H1 (cell line): ENCODE measurements at regions not wholly inside any gene's neighbourhood (a gene's known extent, or its start where the extent isn't known, plus 50 kb on each side); places are given as distances from the start of the nearest gene placed in this dataset.

Source experiments
- CTCF ChIA-PET: fragments of 300-600 bp; sonication (Branson Sonifier 250); formaldehyde crosslinking; loops from one replicate; lab custom pipeline; 2021; ENCODE audit not compliant: partially characterized antibody; lab: Charles Lee
- POLR2A ChIA-PET: fragments of 300-600 bp; sonication (Branson Sonifier 250); formaldehyde crosslinking; loops from one replicate; lab custom pipeline; 2021; ENCODE audit warnings: inconsistent platforms; ENCODE audit not compliant: partially characterized antibody; lab: Charles Lee
- DNase-seq, 2 experiments: peaks; one replicate each; pipeline versions ENCODE4 v3.0.0 to v3.0.0-alpha.2; 2010 to 2022; ENCODE audit warnings: low spot score in 2 of 2, low read depth in 1 of 2, mixed read lengths in 1 of 2
- FAIRE-seq: peaks from 2 replicates; lab custom pipeline; 2011; peaks lifted over from hg19 to GRCh38; lab: Jason Lieb, UNC
- H2AFZ ChIP-seq: 2 replicates; pipeline ENCODE4 v1.8.1; 2012; ENCODE audit warnings: low read length, inconsistent platforms
- H2AK5ac ChIP-seq: 2 replicates; pipeline ENCODE4 v1.6.1; 2013; ENCODE audit warnings: low read depth, low read length
- H2BK120ac ChIP-seq: replicated peaks from 2 replicates; pipeline ENCODE3; 2013; ENCODE audit warnings: low read depth, low read length, inconsistent platforms
- H2BK12ac ChIP-seq: 2 replicates; pipeline ENCODE4 v1.6.1; 2013; ENCODE audit warnings: low read depth, low read length
- H2BK15ac ChIP-seq: 2 replicates; pipeline ENCODE4 v1.6.1; 2013; ENCODE audit warnings: low read length
- H2BK20ac ChIP-seq: 2 replicates; pipeline ENCODE4 v1.6.1; 2013; ENCODE audit warnings: low read length
- H2BK5ac ChIP-seq: 2 replicates; pipeline ENCODE4 v1.6.1; 2013; ENCODE audit warnings: low read depth, low read length
- H3K14ac ChIP-seq: 2 replicates; pipeline ENCODE4 v1.6.1; 2013; ENCODE audit warnings: inconsistent platforms; ENCODE audit not compliant: insufficient read length
- H3K18ac ChIP-seq: 2 replicates; pipeline ENCODE4 v1.6.1; 2013; ENCODE audit warnings: low read length; ENCODE audit errors: extremely low read depth
- H3K23ac ChIP-seq: 2 replicates; pipeline ENCODE4 v1.6.1; 2013; ENCODE audit warnings: inconsistent platforms; ENCODE audit not compliant: insufficient read length
- H3K23me2 ChIP-seq: 2 replicates; pipeline ENCODE4 v1.6.1; 2013; ENCODE audit warnings: low read depth, low read length
- H3K27ac ChIP-seq: 2 replicates; pipeline ENCODE4 v1.6.1; 2011; ENCODE audit warnings: low read depth, low read length, inconsistent platforms
- H3K27me3 ChIP-seq, 4 experiments: replicated peaks in 1 of 4; 1 replicate in 1 of 4; 2 replicates in 3 of 4; pipeline versions ENCODE4 v1.6.1 to v1.8.1; 2011 to 2013; ENCODE audit warnings: low read length in 3 of 4, mild to moderate bottlenecking in 3 of 4, inconsistent platforms in 2 of 4, mixed read lengths in 2 of 4, moderate library complexity in 1 of 4; ENCODE audit not compliant: control insufficient read depth in 3 of 4, insufficient read depth in 3 of 4; ENCODE audit errors: extremely low read depth in 1 of 4
- H3K36me3 ChIP-seq, 4 experiments: 2 replicates each; pipeline versions ENCODE4 v1.6.1 to v1.8.1; 2011 to 2013; ENCODE audit warnings: mild to moderate bottlenecking in 4 of 4, low read length in 3 of 4, moderate library complexity in 2 of 4, control low read depth in 1 of 4, inconsistent platforms in 1 of 4; ENCODE audit not compliant: insufficient read depth in 4 of 4, control insufficient read depth in 2 of 4
- H3K4ac ChIP-seq: replicated peaks from 2 replicates; pipeline ENCODE3; 2013; ENCODE audit warnings: low read length, low read depth, mixed read lengths, inconsistent platforms; ENCODE audit not compliant: insufficient read length
- H3K4me1 ChIP-seq, 4 experiments: replicated peaks in 1 of 4; 1 replicate in 1 of 4; 2 replicates in 3 of 4; pipeline versions ENCODE4 v1.6.1 to v1.8.1; 2011 to 2013; ENCODE audit warnings: low read length in 3 of 4, inconsistent platforms in 2 of 4, mixed read lengths in 1 of 4; ENCODE audit not compliant: insufficient read depth in 4 of 4, control insufficient read depth in 3 of 4
- H3K4me2 ChIP-seq, 2 experiments: 2 replicates each; pipeline versions ENCODE4 v1.6.1 to v1.8.1; 2011 to 2013; ENCODE audit warnings: low read depth in 2 of 2, low read length in 2 of 2, control low read depth in 1 of 2, inconsistent platforms in 1 of 2, mild to moderate bottlenecking in 1 of 2; ENCODE audit not compliant: insufficient read depth in 1 of 2
- H3K4me3 ChIP-seq, 4 experiments: fragments of 200-600, 300-600 bp in 1 of 4; sonication (generic), shearing (Covaris generic), sonication (Bioruptor Twin) in 1 of 4; 2 replicates each; pipeline versions ENCODE4 v1.5.1 to v1.8.1; 2011 to 2016; ENCODE audit warnings: low read length in 4 of 4, low read depth in 3 of 4, control low read depth in 2 of 4, inconsistent platforms in 2 of 4, mild to moderate bottlenecking in 2 of 4, mixed read lengths in 1 of 4, moderate library complexity in 1 of 4; ENCODE audit not compliant: insufficient read depth in 2 of 4; ENCODE audit errors: extremely low read depth in 1 of 4
- H3K56ac ChIP-seq: replicated peaks from 2 replicates; pipeline ENCODE3; 2013; ENCODE audit warnings: low read depth, mild to moderate bottlenecking, mixed read lengths, low read length, inconsistent platforms; ENCODE audit not compliant: insufficient read length
- H3K79me1 ChIP-seq: 2 replicates; pipeline ENCODE4 v1.6.1; 2013; ENCODE audit warnings: low read depth, low read length, control low read depth
- H3K79me2 ChIP-seq, 2 experiments: 2 replicates each; pipeline versions ENCODE4 v1.6.1 to v1.8.1; 2012 to 2013; ENCODE audit warnings: low read length in 2 of 2, mild to moderate bottlenecking in 2 of 2, inconsistent platforms in 1 of 2; ENCODE audit not compliant: insufficient read depth in 2 of 2, control insufficient read depth in 1 of 2
- H3K9ac ChIP-seq, 4 experiments: replicated peaks in 1 of 4; 1 replicate in 1 of 4; 2 replicates in 3 of 4; pipeline versions ENCODE4 v1.6.1 to v1.8.1; 2011 to 2013; ENCODE audit warnings: low read depth in 3 of 4, low read length in 3 of 4, control low read depth in 2 of 4, mild to moderate bottlenecking in 2 of 4, moderate library complexity in 2 of 4, inconsistent platforms in 1 of 4; ENCODE audit errors: extremely low read depth in 1 of 4
- H3K9me3 ChIP-seq, 2 experiments: 2 replicates each; pipeline versions ENCODE4 v1.6.1 to v1.8.1; 2012 to 2013; ENCODE audit warnings: mild to moderate bottlenecking in 2 of 2, moderate library complexity in 2 of 2, control low read depth in 1 of 2, inconsistent platforms in 1 of 2, low read depth in 1 of 2, low read length in 1 of 2, mixed read lengths in 1 of 2; ENCODE audit not compliant: insufficient read depth in 2 of 2
- H4K20me1 ChIP-seq, 2 experiments: replicated peaks in 1 of 2; 2 replicates each; pipeline versions ENCODE3 to v1.8.1; 2011 to 2013; ENCODE audit warnings: inconsistent platforms in 2 of 2, low read length in 2 of 2, mild to moderate bottlenecking in 1 of 2; ENCODE audit not compliant: insufficient read depth in 2 of 2, control insufficient read depth in 1 of 2
- H4K5ac ChIP-seq: 2 replicates; pipeline ENCODE4 v1.6.1; 2013; ENCODE audit warnings: low read length, low read depth, mixed read lengths, inconsistent platforms; ENCODE audit not compliant: insufficient read length
- H4K8ac ChIP-seq: 2 replicates; pipeline ENCODE4 v1.8.0; 2013; ENCODE audit warnings: mild to moderate bottlenecking, moderate library complexity, low read length, inconsistent platforms; ENCODE audit not compliant: insufficient read depth; ENCODE audit errors: extremely low read depth
- H4K91ac ChIP-seq: replicated peaks from 2 replicates; pipeline ENCODE3; 2013; ENCODE audit warnings: low read length, mixed read lengths, inconsistent platforms; ENCODE audit not compliant: insufficient read length
- ATF3 ChIP-seq: IDR thresholded peaks from 2 replicates; pipeline ENCODE4 v1.6.1; 2011; ENCODE audit warnings: low read depth, mild to moderate bottlenecking, low read length; ENCODE audit not compliant: insufficient read depth
- CBX8 ChIP-seq: fragments of 300-800, 300-1000 bp; sonication (generic); IDR thresholded peaks from 2 replicates; pipeline ENCODE4 v1.7.1; 2016; ENCODE audit warnings: low read depth, low read length, borderline replicate concordance
- CEBPB ChIP-seq: IDR thresholded peaks from 2 replicates; pipeline ENCODE4 v1.6.1; 2012; ENCODE audit warnings: low read depth, low read length
- CTCF ChIP-seq, 3 experiments: IDR thresholded peaks; 1 replicate in 2 of 3; 2 replicates in 1 of 3; pipeline versions ENCODE4 v1.5.1 to v1.6.1; 2011; ENCODE audit warnings: low read length in 3 of 3, mild to moderate bottlenecking in 3 of 3, inconsistent platforms in 2 of 3, low read depth in 1 of 3, moderate library complexity in 1 of 3; ENCODE audit not compliant: insufficient read depth in 1 of 3; ENCODE audit errors: control extremely low read depth in 1 of 3
- MAFK ChIP-seq: IDR thresholded peaks from 2 replicates; pipeline ENCODE4 v1.6.1; 2012; ENCODE audit warnings: low read depth, mild to moderate bottlenecking, improper control_type of control experiment, low read length
- NANOG ChIP-seq: IDR thresholded peaks from 2 replicates; pipeline ENCODE4 v1.6.1; 2011; ENCODE audit warnings: low read length, low read depth, mild to moderate bottlenecking, inconsistent platforms; ENCODE audit not compliant: insufficient read depth, poor library complexity, severe bottlenecking
- PHF8 ChIP-seq: fragments of 200-600 bp; sonication (generic); conservative IDR thresholded peaks from 2 replicates; pipeline ENCODE4 v1.7.1; 2012; ENCODE audit warnings: low read depth, mild to moderate bottlenecking, inconsistent platforms, low read length, moderate library complexity
- POU5F1 ChIP-seq: IDR thresholded peaks from 2 replicates; pipeline ENCODE4 v1.6.1; 2011; ENCODE audit warnings: low read depth, mild to moderate bottlenecking, low read length, moderate library complexity
- RFX5 ChIP-seq: IDR thresholded peaks from 2 replicates; pipeline ENCODE4 v1.6.1; 2011; ENCODE audit warnings: low read depth, low read length, improper control_type of control experiment, borderline replicate concordance
- SP4 ChIP-seq: IDR thresholded peaks from 2 replicates; pipeline ENCODE4 v1.6.1; 2012; ENCODE audit warnings: low read length, inconsistent platforms
- SUZ12 ChIP-seq: fragments of 200-600 bp; sonication (generic); IDR thresholded peaks from 2 replicates; pipeline ENCODE4 v1.6.1; 2012; ENCODE audit warnings: mild to moderate bottlenecking, inconsistent platforms, low read length, moderate library complexity, mixed read lengths
- TEAD4 ChIP-seq: IDR thresholded peaks from 2 replicates; pipeline ENCODE4 v1.6.1; 2012; ENCODE audit warnings: low read depth, low read length, inconsistent platforms, mixed read lengths
- WGBS, 2 experiments: shearing (Covaris generic) in 1 of 2; methylation state at CpG; one replicate each; pipeline versions ENCODE4 v1.1.6 to v1.1.7; 2013 to 2015; ENCODE audit warnings: low lambda C conversion rate in 2 of 2, mixed read lengths in 2 of 2, inconsistent platforms in 1 of 2, low coverage in 1 of 2, missing lambda C conversion rate in 1 of 2; ENCODE audit not compliant: insufficient replicate concordance in 2 of 2, insufficient coverage in 1 of 2, insufficient read length in 1 of 2; ENCODE audit errors: extremely low coverage in 1 of 2, missing lambda C conversion rate in 1 of 2; 5-methylcytosine and 5-hydroxymethylcytosine counted together

- POLR2A ChIA-PET = no interaction called here
- Histone ChIP-seq H3K56ac (no peak overlapping the region), H2BK12ac (no peak overlapping the region), H3K9ac (no peak overlapping the region), H4K20me1 (no peaks in the 10 kb centered on the region), H3K79me1 (no peaks in the 10 kb centered on the region), H3K4me3 (no peak overlapping the region), H2BK15ac (no peak overlapping the region), H2BK5ac (no peak overlapping the region), H3K27ac (no peak overlapping the region), H3K27me3 (no peaks in the 10 kb centered on the region), H3K4me1 (no peaks in the 10 kb centered on the region), H3K9me3 (no peaks in the 10 kb centered on the region), H3K4ac (no peak overlapping the region), H3K23ac (no peak overlapping the region), H3K79me2 (no peaks in the 10 kb centered on the region), H3K14ac (no peak overlapping the region), H2BK120ac (no peak overlapping the region), H2BK20ac (no peak overlapping the region), H4K5ac (no peak overlapping the region), H3K23me2 (no peaks in the 10 kb centered on the region), H3K36me3 (no peaks in the 10 kb centered on the region), H3K18ac (no peak overlapping the region), H4K8ac (no peak overlapping the region), H2AK5ac (no peak overlapping the region), H4K91ac (no peak overlapping the region), H2AFZ (no peak overlapping the region), H3K4me2 (no peak overlapping the region)
- CTCF ChIA-PET = interaction anchor here (1.0 kb wide), 1 partner anchor 8 kb away, joined by 3 read pairs; no protein-coding TSS in a partner anchor
- WGBS, 2 experiments = 99% methylated on average over 5 of the region's 5 CpGs; no CpG with 5 or more reads in 1 of the 2 experiments
- no peak for DNase-seq
- FAIRE-seq = no peak
- no peak for TF ChIP-seq CTCF (IDR thresholded peaks at IDR 0.05; ENCODE audit: control extremely low read depth in 1 of 3, insufficient read depth in 1 of 3, low read depth in 1 of 3, low read length in 3 of 3)
- TF ChIP-seq POU5F1 = no peak
- no peak for TF ChIP-seq CEBPB
- no peak for TF ChIP-seq NANOG
- no peak for TF ChIP-seq PHF8
- no peak for TF ChIP-seq ATF3
- TF ChIP-seq CBX8 = no peak
- TF ChIP-seq SP4 = no peak
- no peak for TF ChIP-seq MAFK
- no peak for TF ChIP-seq SUZ12
- TF ChIP-seq RFX5 = no peak
- TF ChIP-seq TEAD4 = no peak
Measured at GRCh38 chr3:162014284-162014683, 517.7 kb downstream of the OTOL1 start.
